GM19438 (cell line): ENCODE measurements at regions not wholly inside any gene's neighbourhood (a gene's known extent, or its start where the extent isn't known, plus 50 kb on each side); places are given as distances from the start of the nearest gene placed in this dataset.

Experiments
- ATAC-seq: cut with Tn5 transposase; IDR thresholded peaks from one replicate; pipeline ENCODE4 v1.9.1; 2021; ENCODE audit warnings: low read depth; ENCODE audit not compliant: unreplicated experiment

- ATAC-seq, result no peak
Observed at GRCh38 chr3:159770998-159771397, 217.6 kb upstream of the IL12A start.

GRCh38 chr3:159771865-159772611, 216.6 kb upstream of the IL12A start:
- no peak for ATAC-seq

DNA sequence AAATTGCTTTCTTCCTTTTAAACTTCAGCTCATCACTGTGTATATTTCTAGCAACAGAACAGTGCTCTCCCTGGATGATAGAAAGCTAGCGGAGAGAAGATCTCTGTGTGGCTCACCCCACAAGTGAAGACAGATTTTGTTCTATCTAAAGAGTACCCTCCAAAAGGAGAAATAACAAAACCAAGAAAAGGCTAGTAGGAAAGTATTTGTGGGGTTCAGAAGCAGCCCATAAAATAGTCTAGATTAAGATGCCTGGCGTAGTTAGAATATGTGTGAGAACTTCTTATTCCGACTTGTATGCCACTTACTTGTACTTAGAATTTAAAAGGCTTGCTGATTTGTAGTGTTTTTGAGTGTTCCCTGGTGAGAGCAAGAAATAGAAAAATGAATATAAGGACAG, 214.9 kb upstream of the IL12A start:
- no peak for ATAC-seq

GRCh38 chr3:159775372-159775961, 213.2 kb upstream of the IL12A start:
- ATAC-seq, result no peak

DNA sequence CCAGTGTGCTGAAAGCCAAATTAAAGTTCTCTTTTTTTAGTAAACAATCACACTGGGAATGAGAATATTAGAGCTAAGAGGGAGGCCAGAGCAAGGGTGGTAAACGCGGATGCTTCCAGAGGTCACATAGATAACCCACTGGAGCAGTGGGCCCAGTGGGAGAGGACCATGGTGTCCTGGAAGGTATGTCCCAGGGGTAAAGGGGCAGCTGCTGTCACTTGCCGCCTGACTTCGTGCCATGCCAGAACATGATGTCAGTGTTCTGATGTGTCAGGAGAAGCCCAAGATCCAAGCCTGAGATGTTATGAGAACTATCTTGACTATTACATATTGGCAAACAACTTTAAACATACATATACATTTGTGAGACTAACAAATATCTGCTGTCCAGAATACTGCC, 211.9 kb upstream of the IL12A start:
- ATAC-seq, result no peak

DNA sequence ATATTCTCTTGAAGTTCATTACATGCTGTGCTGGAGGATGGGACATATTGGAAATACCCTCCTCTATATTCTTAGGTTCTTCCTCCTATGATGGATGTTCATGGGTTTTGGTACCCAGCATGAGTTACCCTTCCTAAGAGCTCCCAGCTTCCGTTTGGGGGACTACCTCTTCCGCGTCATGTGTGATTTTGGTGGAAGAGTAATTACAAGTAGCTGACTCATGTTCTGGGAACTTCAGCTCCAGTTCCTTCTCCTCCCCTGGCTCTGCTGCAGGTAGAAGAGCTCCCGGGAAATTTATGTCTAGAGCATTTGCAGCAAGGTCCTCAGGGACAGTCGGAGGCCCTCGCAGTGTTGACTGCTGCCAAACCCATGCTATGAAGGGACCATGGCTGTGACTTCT, 208.8 kb upstream of the IL12A start:
- ATAC-seq, result no peak

GRCh38 chr3:159781867-159782266, 206.8 kb upstream of the IL12A start:
- no peak for ATAC-seq

DNA sequence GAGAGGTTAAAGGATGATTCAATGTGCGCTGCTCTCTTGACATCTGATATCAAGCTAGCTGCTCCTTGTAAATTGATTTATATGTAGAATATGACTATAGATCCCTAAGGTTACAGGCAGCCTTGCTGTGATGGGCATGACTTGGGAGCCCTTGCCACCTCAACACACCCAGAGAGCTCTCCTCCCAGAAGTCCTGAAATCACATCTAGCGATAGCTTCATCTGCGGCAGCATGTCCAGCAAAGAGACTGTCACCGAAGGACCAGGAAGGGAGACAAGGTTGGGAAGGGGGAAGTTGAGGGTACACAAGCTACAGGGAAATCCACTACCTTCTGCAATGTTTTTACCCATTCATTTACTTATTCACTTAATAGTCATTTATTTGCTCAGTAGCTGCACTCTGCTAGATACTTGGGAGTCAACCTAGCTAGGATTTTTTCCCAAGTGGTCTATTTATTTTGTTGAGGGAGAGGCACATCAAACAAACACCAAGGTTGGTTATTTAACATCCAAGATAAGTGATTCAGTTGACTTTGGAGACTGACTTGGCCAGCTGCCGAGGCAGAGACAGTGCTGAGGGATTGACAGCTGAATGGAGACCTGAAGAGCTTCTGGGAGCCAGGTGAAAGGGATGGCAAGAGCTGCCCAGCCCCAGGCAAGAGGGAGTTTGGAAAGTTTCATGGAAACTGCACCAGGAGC, 205.8 kb upstream of the IL12A start:
- no peak for ATAC-seq

DNA sequence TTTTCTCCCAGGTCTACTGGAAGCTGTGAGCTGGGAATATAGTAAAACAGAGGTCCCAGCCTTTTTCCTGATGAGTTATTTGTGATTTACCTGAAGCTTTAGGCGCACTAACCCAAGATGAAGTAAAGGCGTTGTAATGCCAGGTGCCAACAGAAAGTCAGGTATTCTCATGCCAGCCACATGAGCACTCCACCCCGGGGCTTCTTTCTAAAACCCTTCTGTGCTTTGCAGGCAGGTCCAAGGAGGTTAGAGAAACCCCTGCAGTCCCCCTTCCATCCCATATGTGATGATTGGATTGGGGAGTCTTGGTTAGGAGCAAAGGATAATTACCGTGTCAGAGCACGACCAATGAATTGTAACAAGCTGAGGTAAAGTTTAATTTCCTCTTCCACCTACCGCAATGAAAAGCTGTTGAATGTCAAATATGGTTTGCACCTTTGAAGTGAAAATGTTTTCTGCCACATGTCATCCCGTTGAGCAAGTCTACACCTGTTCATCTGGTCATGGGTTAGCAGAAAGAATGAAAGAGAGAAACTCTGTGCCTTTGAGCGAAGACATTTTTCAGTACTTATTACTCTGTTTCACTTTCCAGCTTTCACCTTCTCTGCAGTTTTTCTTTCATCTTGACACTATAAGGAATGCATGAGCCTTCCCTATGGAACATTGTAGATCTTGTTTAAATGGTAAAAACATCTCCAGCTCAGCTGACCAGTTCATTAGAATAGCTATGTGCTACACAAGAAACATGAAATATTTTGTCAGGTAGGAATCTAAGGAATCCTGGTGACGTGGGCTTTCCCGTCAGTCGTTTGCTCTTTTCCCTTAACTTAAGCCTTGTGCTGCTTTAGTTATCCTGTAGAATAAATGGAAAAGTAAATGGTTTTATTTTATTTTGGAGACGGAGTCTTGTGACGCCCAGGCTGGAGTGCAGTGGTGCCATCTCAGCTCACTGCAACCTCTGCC, 204.6 kb upstream of the IL12A start:
- no peak for ATAC-seq

GRCh38 chr3:159785273-159785708, 203.3 kb upstream of the IL12A start:
- no peak for ATAC-seq

GRCh38 chr3:159786489-159787177, 202.0 kb upstream of the IL12A start:
- no peak for ATAC-seq

GRCh38 chr3:159787178-159787574, 201.5 kb upstream of the IL12A start:
- ATAC-seq, result no peak

DNA sequence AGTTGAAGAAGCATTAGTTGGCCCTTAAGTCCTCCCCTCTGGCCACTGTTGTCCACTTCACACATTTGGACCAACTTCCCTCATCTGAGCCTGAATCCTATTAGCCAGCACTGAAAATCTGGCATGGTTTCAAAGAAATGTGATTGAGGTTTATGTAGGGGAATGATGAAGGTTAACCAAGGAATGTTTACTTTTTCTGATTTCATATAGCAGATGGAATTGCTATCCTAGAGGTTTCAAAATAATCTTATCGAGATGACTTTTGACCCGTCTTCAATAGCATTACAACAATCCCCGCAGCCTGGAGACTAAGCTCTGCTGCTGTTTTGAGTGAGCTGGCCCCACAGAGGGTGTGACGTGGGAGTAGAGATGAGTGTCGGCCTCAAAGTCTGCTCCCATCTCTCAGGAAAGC, 200.8 kb upstream of the IL12A start:
- no peak for ATAC-seq

GRCh38 chr3:159788291-159788690, 200.3 kb upstream of the IL12A start:
- no peak for ATAC-seq

- no peak for ATAC-seq
Observed at GRCh38 chr3:159789017-159789416, 199.6 kb upstream of the IL12A start.

DNA sequence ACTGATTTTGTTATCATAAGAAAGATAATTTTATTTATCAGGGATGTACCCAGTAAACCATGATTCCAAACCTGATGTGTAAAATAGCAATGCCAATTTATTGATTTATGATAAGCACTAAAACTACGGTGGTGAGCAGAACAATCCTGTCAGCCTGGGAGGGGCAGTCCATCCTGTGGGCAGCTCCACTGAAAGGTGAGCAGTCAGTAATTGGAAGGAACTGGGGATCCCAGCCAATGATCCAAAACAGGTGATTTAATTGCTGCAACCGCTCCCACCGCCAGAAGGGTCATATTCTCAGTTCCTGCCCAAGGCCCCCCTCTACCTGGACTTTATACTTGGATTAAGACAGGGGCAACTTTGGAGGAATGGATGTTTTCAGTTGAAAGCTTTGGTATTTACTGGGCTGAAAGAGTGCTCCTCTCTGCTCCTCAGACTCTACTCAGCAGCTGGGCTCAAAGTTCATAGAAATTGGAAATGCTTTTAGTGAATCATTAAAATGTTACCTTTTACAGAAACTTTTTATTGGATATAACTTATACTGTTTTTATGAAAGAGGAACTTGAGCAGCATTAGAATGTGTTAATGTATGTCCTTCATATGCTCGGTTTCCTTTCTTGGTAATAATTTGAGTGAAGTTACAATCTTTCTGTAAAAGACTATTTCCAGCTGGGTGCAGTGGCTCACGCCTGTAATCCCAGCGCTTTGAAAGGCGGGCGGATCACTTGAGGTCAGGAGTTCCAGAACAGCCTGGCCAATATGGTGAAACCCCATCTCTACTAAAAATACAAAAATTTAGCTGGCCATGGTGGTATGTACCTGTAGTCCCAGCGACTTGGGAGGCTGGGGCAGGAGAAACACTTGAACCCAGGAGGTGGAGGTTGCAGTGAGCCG, 198.6 kb upstream of the IL12A start:
- no peak for ATAC-seq

DNA sequence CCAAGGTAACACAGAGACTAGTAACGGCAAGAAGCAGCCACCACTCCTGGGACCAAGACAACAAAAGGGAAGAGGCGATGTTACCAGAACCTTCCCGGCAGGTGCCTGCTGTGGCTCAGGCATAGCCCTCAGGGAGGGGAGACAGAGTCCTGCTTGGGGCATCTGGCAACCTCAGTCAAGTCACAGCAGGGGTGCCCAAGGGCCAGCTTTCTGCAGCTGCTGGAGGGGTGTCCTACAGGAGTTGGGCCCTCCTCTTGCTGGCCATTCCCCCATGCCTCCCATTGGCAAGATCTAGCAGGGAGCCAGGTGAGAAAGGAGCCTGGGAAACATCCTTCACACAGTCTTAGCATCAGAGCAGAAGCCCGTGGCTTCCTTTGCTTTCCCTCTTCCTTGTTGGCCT, 197.3 kb upstream of the IL12A start:
- no peak for ATAC-seq

DNA sequence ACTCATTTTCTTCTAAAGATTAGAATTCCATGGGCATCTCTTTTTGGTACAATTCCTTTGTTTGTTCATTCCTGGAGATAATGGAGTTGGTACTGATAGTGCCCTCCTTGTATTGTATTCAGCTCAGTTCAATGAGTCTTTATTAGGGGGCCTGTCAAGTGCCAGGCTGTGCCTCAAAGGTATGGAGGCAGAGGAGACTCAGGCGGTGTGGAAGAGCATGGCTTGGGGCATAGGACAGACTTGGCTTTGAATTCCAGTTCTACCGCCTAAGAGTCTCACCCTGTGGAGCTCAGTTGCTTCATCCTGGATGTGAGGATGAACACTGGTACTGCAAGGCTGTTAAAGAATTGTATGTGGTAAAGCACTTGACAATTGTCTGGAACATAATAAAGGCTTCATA, 196.6 kb upstream of the IL12A start:
- no peak for ATAC-seq

- ATAC-seq, result no peak
Observed at GRCh38 chr3:159795042-159795441, 193.6 kb upstream of the IL12A start.
